ENCODE measurements at regions not wholly inside any gene's neighbourhood (a gene's known extent, or its start where the extent isn't known, plus 50 kb on each side); places are given as distances from the start of the nearest gene placed in this dataset.

- no peak overlapping the region for H2AFZ ChIP-seq (ENCODE audit: low read length)
- no peak for DNase-seq (ENCODE audit: insufficient read length, low spot score, missing footprints)
- no peaks in the 10 kb centered on the region for H3K79me2 ChIP-seq (ENCODE audit: insufficient read depth, low read length)
- H3K4me2 ChIP-seq (ENCODE audit: insufficient read depth, low read length), result no peak overlapping the region
- H3K4me1 ChIP-seq (ENCODE audit: insufficient read depth, low read length), result no peaks in the 10 kb centered on the region
- H3K36me3 ChIP-seq (ENCODE audit: insufficient read depth, low read length), result no peaks in the 10 kb centered on the region
- H3K27me3 ChIP-seq (ENCODE audit: insufficient read depth, low read length), result no peaks in the 10 kb centered on the region
- H4K20me1 ChIP-seq (ENCODE audit: insufficient read depth, low read length), result no peaks in the 10 kb centered on the region
- H3K9me3 ChIP-seq (ENCODE audit: low read depth, low read length), result peaks cover 1% of the 10 kb centered on the region
- no peak overlapping the region for H3K4me3 ChIP-seq (ENCODE audit: insufficient read depth, low read length)
- H3K27ac ChIP-seq (ENCODE audit: low read depth, low read length), result no peak overlapping the region
- no peak for TF ChIP-seq CTCF (IDR thresholded peaks at IDR 0.05; ENCODE audit: extremely low read depth, low read depth, low read length)
Measured at GRCh38 chr1:194684636-194685035, 1498.2 kb upstream of the B3GALT2 start.

- no peaks in the 10 kb centered on the region for H3K4me1 ChIP-seq (ENCODE audit: insufficient read depth, low read length)
- no peak for TF ChIP-seq CTCF (IDR thresholded peaks at IDR 0.05; ENCODE audit: extremely low read depth, low read depth, low read length)
- no peaks in the 10 kb centered on the region for H4K20me1 ChIP-seq (ENCODE audit: insufficient read depth, low read length)
- H3K4me2 ChIP-seq (ENCODE audit: insufficient read depth, low read length), result no peak overlapping the region
- no peak overlapping the region for H2AFZ ChIP-seq (ENCODE audit: low read length)
- no peak overlapping the region for H3K4me3 ChIP-seq (ENCODE audit: insufficient read depth, low read length)
- H3K9me3 ChIP-seq (ENCODE audit: low read depth, low read length), result no peaks in the 10 kb centered on the region
- H3K27me3 ChIP-seq (ENCODE audit: insufficient read depth, low read length), result no peaks in the 10 kb centered on the region
- no peak for DNase-seq (ENCODE audit: insufficient read length, low spot score, missing footprints)
- H3K79me2 ChIP-seq (ENCODE audit: insufficient read depth, low read length), result no peaks in the 10 kb centered on the region
- H3K36me3 ChIP-seq (ENCODE audit: insufficient read depth, low read length), result no peaks in the 10 kb centered on the region
- H3K27ac ChIP-seq (ENCODE audit: low read depth, low read length), result no peak overlapping the region
Measured at GRCh38 chr1:194658090-194658439, 1471.7 kb upstream of the B3GALT2 start.

GRCh38 chr1:194654956-194655355 lies 1468.5 kb upstream of the B3GALT2 start:
- no peak for TF ChIP-seq CTCF (IDR thresholded peaks at IDR 0.05; ENCODE audit: extremely low read depth, low read depth, low read length)
- no peak overlapping the region for H3K4me2 ChIP-seq (ENCODE audit: insufficient read depth, low read length)
- H3K27me3 ChIP-seq (ENCODE audit: insufficient read depth, low read length), result no peaks in the 10 kb centered on the region
- no peaks in the 10 kb centered on the region for H4K20me1 ChIP-seq (ENCODE audit: insufficient read depth, low read length)
- no peaks in the 10 kb centered on the region for H3K9me3 ChIP-seq (ENCODE audit: low read depth, low read length)
- no peaks in the 10 kb centered on the region for H3K79me2 ChIP-seq (ENCODE audit: insufficient read depth, low read length)
- H3K4me1 ChIP-seq (ENCODE audit: insufficient read depth, low read length), result no peaks in the 10 kb centered on the region
- H3K27ac ChIP-seq (ENCODE audit: low read depth, low read length), result no peak overlapping the region
- no peak overlapping the region for H3K4me3 ChIP-seq (ENCODE audit: insufficient read depth, low read length)
- H2AFZ ChIP-seq (ENCODE audit: low read length), result no peak overlapping the region
- no peaks in the 10 kb centered on the region for H3K36me3 ChIP-seq (ENCODE audit: insufficient read depth, low read length)
- DNase-seq (ENCODE audit: insufficient read length, low spot score, missing footprints), result no peak

- TF ChIP-seq CTCF (IDR thresholded peaks at IDR 0.05; ENCODE audit: extremely low read depth, low read depth, low read length), result no peak
Measured at GRCh38 chr1:194653385-194653784, 1467.0 kb upstream of the B3GALT2 start.

More at GRCh38 chr1:194653385-194653784, 1467.0 kb upstream of the B3GALT2 start:
- H3K27ac ChIP-seq (ENCODE audit: low read depth, low read length), result no peak overlapping the region
- no peak for DNase-seq (ENCODE audit: insufficient read length, low spot score, missing footprints)
- no peaks in the 10 kb centered on the region for H3K27me3 ChIP-seq (ENCODE audit: insufficient read depth, low read length)
- H3K79me2 ChIP-seq (ENCODE audit: insufficient read depth, low read length), result no peaks in the 10 kb centered on the region
- H3K4me2 ChIP-seq (ENCODE audit: insufficient read depth, low read length), result no peak overlapping the region
- no peak overlapping the region for H2AFZ ChIP-seq (ENCODE audit: low read length)
- H3K4me1 ChIP-seq (ENCODE audit: insufficient read depth, low read length), result no peaks in the 10 kb centered on the region
- no peaks in the 10 kb centered on the region for H4K20me1 ChIP-seq (ENCODE audit: insufficient read depth, low read length)
- no peaks in the 10 kb centered on the region for H3K9me3 ChIP-seq (ENCODE audit: low read depth, low read length)
- H3K36me3 ChIP-seq (ENCODE audit: insufficient read depth, low read length), result no peaks in the 10 kb centered on the region
- no peak overlapping the region for H3K4me3 ChIP-seq (ENCODE audit: insufficient read depth, low read length)

Data from osteoblast (primary cell).